K562 (cell line): ENCODE measurements at regions not wholly inside any gene's neighbourhood (a gene's known extent, or its start where the extent isn't known, plus 50 kb on each side); places are given as distances from the start of the nearest gene placed in this dataset.

ENCODE experiments used
- ATAC-seq: fragments of 200-7000 bp; cut with Tn5 transposase; 3 replicates; pipeline ENCODE4 v1.9.1; 2020; ENCODE audit warnings: moderate library complexity
- BruUV-seq: library from RNA; stranded (reverse); fragments of 400-500 nt; replicated peaks from 2 replicates; lab custom pipeline; 2021; lab: Mats Ljungman, UMichigan
- CTCF ChIA-PET: fragments of 300-600 bp; formaldehyde crosslinking; extraction: SDS; loops from one replicate; lab custom pipeline; 2021; ENCODE audit warnings: low intra/inter-chr PET ratio; lab: Yijun Ruan, JAX
- POLR2A ChIA-PET: fragments of 300-600, 350-650 bp; sonication (Branson Sonifier 250); formaldehyde crosslinking; extraction: SDS; loops from one replicate; lab custom pipeline; 2021; ENCODE audit warnings: antibody characterized with exemption, inconsistent platforms; lab: Yijun Ruan, JAX
- DNase-seq, 4 experiments: peaks; one replicate each; pipeline versions ENCODE4 v3.0.0 to v3.0.0-alpha.2; 2011 to 2018; ENCODE audit warnings: low spot score in 3 of 4, mixed read lengths in 3 of 4; ENCODE audit errors: extremely low read depth in 1 of 4
- FAIRE-seq: peaks from 2 replicates; lab custom pipeline; 2011; peaks lifted over from hg19 to GRCh38; lab: Jason Lieb, UNC
- H2AFZ ChIP-seq: 2 replicates; pipeline ENCODE4 v1.6.0; 2011; ENCODE audit warnings: low read depth, low read length, control low read depth, inconsistent platforms
- H3K27ac ChIP-seq: fragments of 200-600 bp; 3 replicates; pipeline ENCODE4 v1.8.0; 2011; ENCODE audit warnings: low read depth, mild to moderate bottlenecking, control low read depth, inconsistent platforms, low read length, moderate library complexity, mixed read lengths; ENCODE audit errors: extremely low read depth
- H3K27me3 ChIP-seq, 2 experiments: fragments of 300-600 bp in 1 of 2; 2 replicates in 1 of 2; 3 replicates in 1 of 2; pipeline versions ENCODE4 v1.6.0 to v1.8.0; 2011; ENCODE audit warnings: inconsistent platforms in 2 of 2, low read length in 2 of 2, mild to moderate bottlenecking in 1 of 2, mixed read lengths in 1 of 2, moderate library complexity in 1 of 2; ENCODE audit not compliant: control insufficient read depth in 2 of 2, insufficient read depth in 2 of 2
- H3K36me3 ChIP-seq: fragments of 300-600 bp; 3 replicates; pipeline ENCODE4 v1.8.0; 2011; ENCODE audit warnings: mild to moderate bottlenecking, low read length, inconsistent platforms; ENCODE audit not compliant: control insufficient read depth, insufficient read depth
- H3K4me1 ChIP-seq, 2 experiments: fragments of 200-600 bp in 1 of 2; replicated peaks in 1 of 2; 2 replicates in 1 of 2; 3 replicates in 1 of 2; pipeline versions ENCODE4 v1.5.1 to v1.8.0; 2011; ENCODE audit warnings: inconsistent platforms in 2 of 2, low read length in 2 of 2, mild to moderate bottlenecking in 1 of 2, mixed read lengths in 1 of 2, moderate library complexity in 1 of 2; ENCODE audit not compliant: control insufficient read depth in 2 of 2, insufficient read depth in 2 of 2
- H3K4me2 ChIP-seq: 2 replicates; pipeline ENCODE4 v1.6.1; 2011; ENCODE audit warnings: low read length, control low read depth, inconsistent platforms, mixed read lengths; ENCODE audit not compliant: insufficient read depth
- H3K4me3 ChIP-seq: fragments of 200-600 bp; sonication (generic), shearing (Covaris generic); 2 replicates; pipeline ENCODE4 v1.5.1; 2016; ENCODE audit warnings: control low read depth, inconsistent platforms
- H3K79me2 ChIP-seq: fragments of 200-600 bp; 3 replicates; pipeline ENCODE4 v1.8.0; 2011; ENCODE audit warnings: low read length, inconsistent platforms; ENCODE audit not compliant: control insufficient read depth, insufficient read depth
- H3K9ac ChIP-seq, 2 experiments: 2 replicates each; pipeline versions ENCODE4 v1.6.0 to v1.6.1; 2011; ENCODE audit warnings: low read depth in 2 of 2, low read length in 2 of 2, control low read depth in 1 of 2, inconsistent platforms in 1 of 2, mild to moderate bottlenecking in 1 of 2, mixed read lengths in 1 of 2; ENCODE audit not compliant: insufficient read depth in 1 of 2
- H3K9me1 ChIP-seq: one replicate; pipeline ENCODE4 v1.6.0; 2011; ENCODE audit warnings: inconsistent platforms, mild to moderate bottlenecking, low read length, moderate library complexity; ENCODE audit not compliant: control insufficient read depth, insufficient read depth
- H3K9me3 ChIP-seq: replicated peaks from 2 replicates; pipeline ENCODE4 v1.5.1; 2011; ENCODE audit warnings: low read depth, low read length, inconsistent platforms; ENCODE audit not compliant: control insufficient read depth, insufficient read depth
- H4K20me1 ChIP-seq: replicated peaks from 2 replicates; pipeline ENCODE4 v1.6.1; 2011; ENCODE audit warnings: low read length, inconsistent platforms, mixed read lengths; ENCODE audit not compliant: control insufficient read depth, insufficient read depth
- BMI1 ChIP-seq: fragments of 150-350 bp; IDR thresholded peaks from 2 replicates; pipeline ENCODE4 v1.6.1; 2014; ENCODE audit warnings: low read length
- CREM ChIP-seq: IDR thresholded peaks from 2 replicates; pipeline ENCODE4 v1.6.1; 2014; ENCODE audit warnings: antibody characterized with exemption, low read depth
- CSDE1 ChIP-seq, 2 experiments: fragments of 450-650 bp; IDR thresholded peaks; 2 replicates each; pipeline ENCODE4 v1.6.1; 2016; ENCODE audit warnings: mild to moderate bottlenecking in 1 of 2
- FOSL1 ChIP-seq: fragments of 200-800 bp; sonication (Bioruptor generic); conservative IDR thresholded peaks from 2 replicates; pipeline ENCODE4 v1.6.1; 2016; ENCODE audit warnings: missing genetic modification characterization, missing compliant biosample characterization
- FOXJ2 ChIP-seq: fragments of 200-800 bp; sonication (Bioruptor generic); IDR thresholded peaks from 2 replicates; pipeline ENCODE4 v1.6.1; 2016; ENCODE audit warnings: missing genetic modification characterization, missing compliant biosample characterization
- FUS ChIP-seq: fragments of 200-400 bp; formaldehyde crosslinking; optimal IDR thresholded peaks from 2 replicates; pipeline ENCODE3; 2017; ENCODE audit warnings: low read depth, low read length
- HDAC2 ChIP-seq: fragments of 450-650 bp; IDR thresholded peaks from 2 replicates; pipeline ENCODE4 v1.6.1; 2016; ENCODE audit warnings: mild to moderate bottlenecking
- KDM1A ChIP-seq, 2 experiments: fragments of 450-650 bp; IDR thresholded peaks; 2 replicates each; pipeline ENCODE4 v1.6.1; 2016; ENCODE audit warnings: mild to moderate bottlenecking in 2 of 2
- MCM7 ChIP-seq, 2 experiments: fragments of 450-650 bp; IDR thresholded peaks; 2 replicates each; pipeline ENCODE4 v1.6.1; 2016 to 2018
- NFE2 ChIP-seq: IDR thresholded peaks from 2 replicates; pipeline ENCODE4 v1.6.1; 2014; ENCODE audit warnings: antibody characterized with exemption, low read depth
- NONO ChIP-seq, 2 experiments: fragments of 200-400 bp in 1 of 2; fragments of 450-650 bp in 1 of 2; formaldehyde crosslinking in 1 of 2; IDR thresholded peaks; 2 replicates each; pipeline ENCODE4 v1.6.1; 2017; ENCODE audit warnings: low read depth in 2 of 2, mild to moderate bottlenecking in 2 of 2, moderate library complexity in 2 of 2, low read length in 1 of 2
- TBP ChIP-seq: optimal IDR thresholded peaks from 2 replicates; pipeline ENCODE3; 2011; ENCODE audit warnings: low read depth, low read length, improper control_type of control experiment
- ZFPM2 ChIP-seq: fragments of 250-450 bp; sonication (Bioruptor Pico); IDR thresholded peaks from 2 replicates; pipeline ENCODE4 v1.5.1; 2022; ENCODE audit warnings: mild to moderate bottlenecking
- ZNF347 ChIP-seq: fragments of 450-650 bp; formaldehyde crosslinking; IDR thresholded peaks from 2 replicates; pipeline ENCODE4 v1.4.0; 2020; ENCODE audit warnings: low read depth, mild to moderate bottlenecking, moderate library complexity
- WGBS: fragments of 100-300 bp; shearing (Covaris generic); methylation state at CpG from one replicate; pipeline ENCODE4 v1.1.6; 2016; ENCODE audit warnings: low coverage, mixed read lengths; ENCODE audit not compliant: insufficient coverage; ENCODE audit errors: missing lambda C conversion rate; 5-methylcytosine and 5-hydroxymethylcytosine counted together
- in situ Hi-C: fragments of 300-500 bp; cut with MboI; formaldehyde crosslinking; loops from 4 replicates; pipeline ENCODE4 v1.15.0; 2018; ENCODE audit warnings: inconsistent platforms, mixed read lengths
- intact Hi-C: fragments of 100-400 bp; cut with micrococcal nuclease; formaldehyde crosslinking; loops from 2 replicates; pipeline ENCODE4 v1.14.2; 2022
- TF ChIP-seq, protein P1 (sequence below): fragments of 450-650 bp; IDR thresholded peaks from 2 replicates; pipeline ENCODE4 v1.6.1; 2018; ENCODE audit warnings: mild to moderate bottlenecking, low read depth; ENCODE audit not compliant: partially characterized antibody
- TF ChIP-seq, protein P2 (sequence below): fragments of 250-450 bp; sonication (Bioruptor Pico); IDR thresholded peaks from 2 replicates; pipeline ENCODE4 v1.8.0; 2021; ENCODE audit warnings: borderline replicate concordance, mild to moderate bottlenecking, moderate library complexity; ENCODE audit not compliant: poor library complexity, severe bottlenecking
- TF ChIP-seq, protein P3 (sequence below): fragments of 250-450 bp; sonication (Bioruptor Pico); IDR thresholded peaks from 2 replicates; pipeline ENCODE4 v1.4.0; 2020; ENCODE audit warnings: mild to moderate bottlenecking, moderate library complexity
- TF ChIP-seq, protein P4 (sequence below): sonication (generic); formaldehyde crosslinking; IDR thresholded peaks from 2 replicates; pipeline ENCODE4 v1.9.0; 2022; ENCODE audit warnings: mild to moderate bottlenecking, missing genetic modification reagents

DNA sequence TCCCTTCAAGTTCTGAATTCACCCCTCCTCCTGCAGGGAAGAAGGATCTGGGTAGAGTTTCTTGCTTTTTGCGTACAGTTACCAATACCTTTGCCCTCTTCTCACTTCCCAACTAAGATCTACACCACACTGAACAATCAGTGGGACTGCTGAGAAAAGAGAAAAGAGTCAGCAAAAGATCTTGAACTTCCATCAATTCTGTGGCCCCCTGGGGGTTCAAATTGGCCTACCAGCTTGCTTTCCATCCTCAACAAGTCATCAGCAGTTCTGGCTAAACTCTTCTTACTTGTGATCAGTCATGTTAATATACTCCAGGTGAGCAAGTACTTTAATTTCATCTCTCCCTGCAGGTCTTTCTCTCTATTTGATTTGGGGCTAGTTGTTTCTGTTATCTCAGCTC is 739.3 kb upstream of the LRRTM4 start:
- Histone ChIP-seq H3K9me1 (no peaks in the 10 kb centered on the region), H3K4me3 (no peak overlapping the region), H3K9me3 (no peaks in the 10 kb centered on the region), H3K79me2 (no peaks in the 10 kb centered on the region), H3K27ac (no peak overlapping the region), H3K4me2 (no peak overlapping the region), H3K27me3 (no peaks in the 10 kb centered on the region), H3K9ac (no peak overlapping the region), H3K4me1 (no peaks in the 10 kb centered on the region), H4K20me1 (no peaks in the 10 kb centered on the region), H3K36me3 (no peaks in the 10 kb centered on the region), H2AFZ (no peak overlapping the region)
- intact Hi-C loops (no loop called here), in situ Hi-C loops (no loop called here)
- ATAC-seq: no peak
- TF ChIP-seq, protein P1, sequence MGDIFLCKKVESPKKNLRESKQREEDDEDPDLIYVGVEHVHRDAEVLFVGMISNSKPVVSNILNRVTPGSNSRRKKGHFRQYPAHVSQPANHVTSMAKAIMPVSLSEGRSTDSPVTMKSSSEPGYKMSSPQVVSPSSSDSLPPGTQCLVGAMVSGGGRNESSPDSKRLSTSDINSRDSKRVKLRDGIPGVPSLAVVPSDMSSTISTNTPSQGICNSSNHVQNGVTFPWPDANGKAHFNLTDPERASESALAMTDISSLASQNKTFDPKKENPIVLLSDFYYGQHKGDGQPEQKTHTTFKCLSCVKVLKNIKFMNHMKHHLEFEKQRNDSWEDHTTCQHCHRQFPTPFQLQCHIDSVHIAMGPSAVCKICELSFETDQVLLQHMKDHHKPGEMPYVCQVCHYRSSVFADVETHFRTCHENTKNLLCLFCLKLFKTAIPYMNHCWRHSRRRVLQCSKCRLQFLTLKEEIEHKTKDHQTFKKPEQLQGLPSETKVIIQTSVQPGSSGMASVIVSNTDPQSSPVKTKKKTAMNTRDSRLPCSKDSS: no peak
- no peak for TF ChIP-seq CSDE1 (IDR thresholded peaks at IDR 0.05)
- no peak for TF ChIP-seq MCM7 (IDR thresholded peaks at IDR 0.05)
- TF ChIP-seq CREM: no peak
- TF ChIP-seq FUS: no peak
- no peak for TF ChIP-seq BMI1
- TF ChIP-seq ZFPM2 (CRISPR knock-in tag): no peak
- TF ChIP-seq NFE2: no peak
- no peak for TF ChIP-seq FOSL1 (tag)
- no peak for TF ChIP-seq NONO (IDR thresholded peaks at IDR 0.05; ENCODE audit: low read depth in 2 of 2, low read length in 1 of 2)
- TF ChIP-seq KDM1A (IDR thresholded peaks at IDR 0.05): no peak
- no peak for TF ChIP-seq ZNF347 (CRISPR knock-in tag)
- no peak for TF ChIP-seq HDAC2
- TF ChIP-seq, protein P2, sequence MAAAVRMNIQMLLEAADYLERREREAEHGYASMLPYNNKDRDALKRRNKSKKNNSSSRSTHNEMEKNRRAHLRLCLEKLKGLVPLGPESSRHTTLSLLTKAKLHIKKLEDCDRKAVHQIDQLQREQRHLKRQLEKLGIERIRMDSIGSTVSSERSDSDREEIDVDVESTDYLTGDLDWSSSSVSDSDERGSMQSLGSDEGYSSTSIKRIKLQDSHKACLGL (CRISPR knock-in tag): no peak
- no peak for TF ChIP-seq FOXJ2 (tag)
- TF ChIP-seq, protein P3, sequence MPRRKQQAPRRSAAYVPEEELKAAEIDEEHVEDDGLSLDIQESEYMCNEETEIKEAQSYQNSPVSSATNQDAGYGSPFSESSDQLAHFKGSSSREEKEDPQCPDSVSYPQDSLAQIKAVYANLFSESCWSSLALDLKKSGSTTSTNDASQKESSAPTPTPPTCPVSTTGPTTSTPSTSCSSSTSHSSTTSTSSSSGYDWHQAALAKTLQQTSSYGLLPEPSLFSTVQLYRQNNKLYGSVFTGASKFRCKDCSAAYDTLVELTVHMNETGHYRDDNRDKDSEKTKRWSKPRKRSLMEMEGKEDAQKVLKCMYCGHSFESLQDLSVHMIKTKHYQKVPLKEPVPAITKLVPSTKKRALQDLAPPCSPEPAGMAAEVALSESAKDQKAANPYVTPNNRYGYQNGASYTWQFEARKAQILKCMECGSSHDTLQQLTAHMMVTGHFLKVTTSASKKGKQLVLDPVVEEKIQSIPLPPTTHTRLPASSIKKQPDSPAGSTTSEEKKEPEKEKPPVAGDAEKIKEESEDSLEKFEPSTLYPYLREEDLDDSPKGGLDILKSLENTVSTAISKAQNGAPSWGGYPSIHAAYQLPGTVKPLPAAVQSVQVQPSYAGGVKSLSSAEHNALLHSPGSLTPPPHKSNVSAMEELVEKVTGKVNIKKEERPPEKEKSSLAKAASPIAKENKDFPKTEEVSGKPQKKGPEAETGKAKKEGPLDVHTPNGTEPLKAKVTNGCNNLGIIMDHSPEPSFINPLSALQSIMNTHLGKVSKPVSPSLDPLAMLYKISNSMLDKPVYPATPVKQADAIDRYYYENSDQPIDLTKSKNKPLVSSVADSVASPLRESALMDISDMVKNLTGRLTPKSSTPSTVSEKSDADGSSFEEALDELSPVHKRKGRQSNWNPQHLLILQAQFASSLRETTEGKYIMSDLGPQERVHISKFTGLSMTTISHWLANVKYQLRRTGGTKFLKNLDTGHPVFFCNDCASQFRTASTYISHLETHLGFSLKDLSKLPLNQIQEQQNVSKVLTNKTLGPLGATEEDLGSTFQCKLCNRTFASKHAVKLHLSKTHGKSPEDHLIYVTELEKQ (CRISPR knock-in tag): no peak
- TF ChIP-seq, protein P4, sequence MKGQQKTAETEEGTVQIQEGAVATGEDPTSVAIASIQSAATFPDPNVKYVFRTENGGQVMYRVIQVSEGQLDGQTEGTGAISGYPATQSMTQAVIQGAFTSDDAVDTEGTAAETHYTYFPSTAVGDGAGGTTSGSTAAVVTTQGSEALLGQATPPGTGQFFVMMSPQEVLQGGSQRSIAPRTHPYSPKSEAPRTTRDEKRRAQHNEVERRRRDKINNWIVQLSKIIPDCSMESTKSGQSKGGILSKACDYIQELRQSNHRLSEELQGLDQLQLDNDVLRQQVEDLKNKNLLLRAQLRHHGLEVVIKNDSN (CRISPR knock-in tag): no peak
- no peak for TF ChIP-seq TBP
- POLR2A ChIA-PET: no interaction called here
- no TSS peak for BruUV-seq
- CTCF ChIA-PET: no interaction called here
- 17% methylated on average over 1 of the region's 1 CpG for WGBS
- DNase-seq: no peak
- no peak for FAIRE-seq
